PC-9 (cell line): ENCODE measurements at regions not wholly inside any gene's neighbourhood (a gene's known extent, or its start where the extent isn't known, plus 50 kb on each side); places are given as distances from the start of the nearest gene placed in this dataset.

ENCODE experiments used
- BruUV-seq: library from RNA; stranded (reverse); fragments of 400-500 nt; replicated peaks from 2 replicates; lab custom pipeline; 2021; lab: Mats Ljungman, UMichigan
- CTCF ChIA-PET: fragments of 300-600 bp; sonication (Branson Sonifier 250); formaldehyde crosslinking; loops from one replicate; lab custom pipeline; 2022; ENCODE audit warnings: antibody characterized with exemption; lab: Charles Lee
- POLR2A ChIA-PET: fragments of 300-600 bp; sonication (Branson Sonifier 250); formaldehyde crosslinking; loops from one replicate; lab custom pipeline; 2022; ENCODE audit warnings: antibody characterized with exemption; ENCODE audit not compliant: unreplicated experiment; lab: Charles Lee
- DNase-seq, 2 experiments: peaks; one replicate each; pipeline versions ENCODE4 v3.0.0 to v3.0.0-alpha.2; 2015 to 2022; ENCODE audit warnings: mixed read lengths in 1 of 2
- H2AFZ ChIP-seq: fragments of 200-600 bp; sonication (generic); 2 replicates; pipeline ENCODE4 v1.8.1; 2017; ENCODE audit warnings: antibody characterized with exemption
- H3F3A ChIP-seq: fragments of 200-600 bp; sonication (generic); 2 replicates; pipeline ENCODE4 v1.8.1; 2017; ENCODE audit warnings: antibody characterized with exemption, mild to moderate bottlenecking, low read depth; ENCODE audit not compliant: insufficient read depth
- H3K27ac ChIP-seq: fragments of 200-600 bp; sonication (generic); 2 replicates; pipeline ENCODE4 v1.6.1; 2016; ENCODE audit warnings: mixed run types
- H3K27me3 ChIP-seq: fragments of 200-600 bp; sonication (generic); 2 replicates; pipeline ENCODE4 v1.6.1; 2016; ENCODE audit warnings: low read depth, mixed run types; ENCODE audit not compliant: insufficient read depth
- H3K36me3 ChIP-seq: fragments of 200-600 bp; sonication (generic); 2 replicates; pipeline ENCODE4 v1.6.1; 2016; ENCODE audit warnings: low read depth, mixed run types
- H3K4me1 ChIP-seq: fragments of 200-600 bp; sonication (generic); replicated peaks from 2 replicates; pipeline ENCODE4 v1.6.1; 2016; ENCODE audit warnings: mixed run types; ENCODE audit not compliant: insufficient read depth
- H3K4me2 ChIP-seq: fragments of 200-600 bp; sonication (generic); 2 replicates; pipeline ENCODE4 v1.6.1; 2017; ENCODE audit warnings: mixed run types
- H3K4me3 ChIP-seq: fragments of 200-600 bp; sonication (generic); 2 replicates; pipeline ENCODE4 v1.6.1; 2016; ENCODE audit warnings: mixed run types
- H3K79me2 ChIP-seq: fragments of 200-600 bp; sonication (generic); 2 replicates; pipeline ENCODE4 v1.6.1; 2017; ENCODE audit warnings: low read depth, mixed run types
- H3K9me2 ChIP-seq: fragments of 200-600 bp; sonication (generic); 2 replicates; pipeline ENCODE4 v1.8.1; 2017; ENCODE audit warnings: mild to moderate bottlenecking; ENCODE audit not compliant: insufficient read depth
- H3K9me3 ChIP-seq: fragments of 200-600 bp; sonication (generic); 2 replicates; pipeline ENCODE4 v1.8.1; 2016; ENCODE audit warnings: low read depth; ENCODE audit not compliant: insufficient read depth
- H4K20me1 ChIP-seq: fragments of 200-600 bp; sonication (generic); 2 replicates; pipeline ENCODE4 v1.8.1; 2017; ENCODE audit not compliant: insufficient read depth
- CTCF ChIP-seq: fragments of 200-600 bp; sonication (generic); conservative IDR thresholded peaks from 2 replicates; pipeline ENCODE4 v1.6.1; 2017; ENCODE audit warnings: mixed run types, antibody characterized with exemption, mild to moderate bottlenecking, moderate library complexity
- EZH2 ChIP-seq: fragments of 200-600 bp; sonication (generic); IDR thresholded peaks from 2 replicates; pipeline ENCODE4 v1.8.0; 2017; ENCODE audit warnings: antibody characterized with exemption, low read depth
- intact Hi-C: fragments of 100-400 bp; cut with micrococcal nuclease; formaldehyde crosslinking; loops from one replicate; pipeline ENCODE4 v1.10.0; 2022; ENCODE audit not compliant: unreplicated experiment

- Histone ChIP-seq H3K27me3 (no peaks in the 10 kb centered on the region), H2AFZ (no peak overlapping the region), H3F3A (no peaks in the 10 kb centered on the region), H3K4me3 (no peak overlapping the region), H3K9me3 (no peaks in the 10 kb centered on the region), H3K79me2 (no peaks in the 10 kb centered on the region), H3K36me3 (no peaks in the 10 kb centered on the region), H3K4me1 (no peaks in the 10 kb centered on the region), H3K4me2 (no peak overlapping the region), H3K9me2 (no peaks in the 10 kb centered on the region), H3K27ac (no peak overlapping the region), H4K20me1 (no peaks in the 10 kb centered on the region)
- no peak for DNase-seq
- POLR2A ChIA-PET = no interaction called here
- CTCF ChIA-PET = no interaction called here
- intact Hi-C loops = no loop called here
- no peak for TF ChIP-seq CTCF
- no peak for TF ChIP-seq EZH2
- BruUV-seq = no TSS peak
Observed at GRCh38 chr12:25718081-25718731, 165.1 kb upstream of the LMNTD1 start.

GRCh38 chr12:25719505-25719904 is 166.4 kb upstream of the LMNTD1 start:
- Histone ChIP-seq H3K4me3 (no peak overlapping the region), H3K27ac (no peak overlapping the region), H3F3A (no peaks in the 10 kb centered on the region), H3K4me2 (no peak overlapping the region), H2AFZ (no peak overlapping the region), H3K79me2 (no peaks in the 10 kb centered on the region), H3K9me2 (no peaks in the 10 kb centered on the region), H3K36me3 (no peaks in the 10 kb centered on the region), H3K9me3 (no peaks in the 10 kb centered on the region), H4K20me1 (no peaks in the 10 kb centered on the region), H3K27me3 (no peaks in the 10 kb centered on the region), H3K4me1 (no peaks in the 10 kb centered on the region)
- TF ChIP-seq EZH2 (no peak), CTCF (no peak)
- CTCF ChIA-PET = no interaction called here
- no peak for DNase-seq
- no TSS peak for BruUV-seq
- intact Hi-C loops = no loop called here
- POLR2A ChIA-PET = no interaction called here

GRCh38 chr12:25723336-25723735 is 170.3 kb upstream of the LMNTD1 start:
- H3K27ac ChIP-seq = no peak overlapping the region
- TF ChIP-seq EZH2 (no peak), CTCF (no peak)
- H3K9me3 ChIP-seq = no peaks in the 10 kb centered on the region
- H3K36me3 ChIP-seq = no peaks in the 10 kb centered on the region
- intact Hi-C loops = no loop called here
- ChIA-PET CTCF (no interaction called here), POLR2A (no interaction called here)
- H3K4me3 ChIP-seq = no peak overlapping the region
- no peaks in the 10 kb centered on the region for H3F3A ChIP-seq
- no peaks in the 10 kb centered on the region for H3K4me1 ChIP-seq
- no peaks in the 10 kb centered on the region for H4K20me1 ChIP-seq
- H2AFZ ChIP-seq = no peak overlapping the region
- H3K9me2 ChIP-seq = 0 out of 2 replicates have a peak, but pooled peaks cover 1% of the 10 kb centered on the region
- BruUV-seq = no TSS peak
- H3K27me3 ChIP-seq = no peaks in the 10 kb centered on the region
- no peak overlapping the region for H3K4me2 ChIP-seq
- H3K79me2 ChIP-seq = no peaks in the 10 kb centered on the region
- no peak for DNase-seq
